Nephron (organoid): ENCODE measurements at regions not wholly inside any gene's neighbourhood (a gene's known extent, or its start where the extent isn't known, plus 50 kb on each side); places are given as distances from the start of the nearest gene placed in this dataset.

Source experiments
- H3K27ac Mint-ChIP-seq, 3 experiments: 2 replicates each; pipeline ENCODE4 v1.8.0; 2020; ENCODE audit warnings: mixed read lengths in 3 of 3, mild to moderate bottlenecking in 2 of 3, moderate library complexity in 1 of 3
- H3K27me3 Mint-ChIP-seq: 2 replicates; pipeline ENCODE4 v1.8.0; 2021; ENCODE audit warnings: low read depth, mild to moderate bottlenecking, moderate library complexity, mixed read lengths
- H3K36me3 Mint-ChIP-seq: 2 replicates; pipeline ENCODE4 v1.8.0; 2020; ENCODE audit warnings: low read depth, mixed read lengths
- H3K4me1 Mint-ChIP-seq: 2 replicates; pipeline ENCODE4 v1.8.0; 2020; ENCODE audit warnings: mixed read lengths
- H3K4me3 Mint-ChIP-seq, 3 experiments: 2 replicates each; pipeline ENCODE4 v1.8.0; 2020; ENCODE audit warnings: mild to moderate bottlenecking in 3 of 3, mixed read lengths in 3 of 3, moderate library complexity in 2 of 3
- H3K9me3 Mint-ChIP-seq: 2 replicates; pipeline ENCODE4 v1.8.0; 2020; ENCODE audit warnings: mixed read lengths
- CTCF ChIP-seq, 3 experiments: fragments of 200-600 bp; sonication (generic); IDR thresholded peaks; one replicate each; pipeline ENCODE4 v1.5.0; 2021; ENCODE audit warnings: antibody characterized with exemption in 3 of 3; ENCODE audit not compliant: unreplicated experiment in 3 of 3

- H3K4me1 Mint-ChIP-seq = peaks cover 5% of the 10 kb centered on the region
These were observed 451.2 kb upstream of the TLE4 start for GRCh38 chr9:79120533-79120932.

GRCh38 chr9:79120941-79121340 lies 450.8 kb upstream of the TLE4 start:
- H3K36me3 Mint-ChIP-seq = no peaks in the 10 kb centered on the region
- no peaks in the 10 kb centered on the region for H3K9me3 Mint-ChIP-seq
- H3K27ac Mint-ChIP-seq = no peak overlapping the region
- H3K4me1 Mint-ChIP-seq = peaks cover 5% of the 10 kb centered on the region
- peak overlapping the region in 1 of 3 experiments; percentile 1 for H3K4me3 Mint-ChIP-seq
- no peak for TF ChIP-seq CTCF (IDR thresholded peaks at IDR 0.05; ENCODE audit: unreplicated experiment in 3 of 3)
- H3K27me3 Mint-ChIP-seq = peaks cover 9% of the 10 kb centered on the region

More at GRCh38 chr9:79120533-79120932, 451.2 kb upstream of the TLE4 start:
- no peaks in the 10 kb centered on the region for H3K9me3 Mint-ChIP-seq
- peaks cover 11% of the 10 kb centered on the region for H3K27me3 Mint-ChIP-seq
- no peaks in the 10 kb centered on the region for H3K36me3 Mint-ChIP-seq
- peak overlapping the region in 1 of 3 experiments; percentile 1 for H3K4me3 Mint-ChIP-seq
- H3K27ac Mint-ChIP-seq = no peak overlapping the region
- no peak for TF ChIP-seq CTCF (IDR thresholded peaks at IDR 0.05; ENCODE audit: unreplicated experiment in 3 of 3)

DNA sequence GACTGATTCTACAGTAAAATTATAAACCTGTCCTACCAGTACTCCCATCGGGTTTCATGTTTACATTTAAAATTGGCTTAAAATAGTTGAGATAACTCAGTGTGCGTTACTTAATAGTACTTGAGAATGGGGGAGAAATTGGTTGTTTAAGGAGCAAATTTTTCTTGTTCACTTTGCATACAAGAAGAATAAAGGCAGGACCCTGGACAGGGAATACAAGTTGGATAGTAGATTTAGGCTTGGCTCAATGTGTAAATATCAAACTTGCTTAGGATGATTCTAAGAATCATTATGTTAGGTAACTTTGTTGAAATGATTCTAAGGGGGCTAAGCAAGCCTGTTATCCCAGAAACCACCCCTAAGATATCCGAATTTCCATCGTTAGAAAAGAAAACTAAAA lies 448.4 kb upstream of the TLE4 start:
- TF ChIP-seq CTCF (IDR thresholded peaks at IDR 0.05; ENCODE audit: unreplicated experiment in 3 of 3) = no peak
- peaks cover 18% of the 10 kb centered on the region for H3K27me3 Mint-ChIP-seq
- H3K4me1 Mint-ChIP-seq = peaks cover 5% of the 10 kb centered on the region
- no peak overlapping the region for H3K4me3 Mint-ChIP-seq
- H3K27ac Mint-ChIP-seq = peak overlapping the region in 1 of 3 experiments; percentile 49
- H3K9me3 Mint-ChIP-seq = no peaks in the 10 kb centered on the region
- no peaks in the 10 kb centered on the region for H3K36me3 Mint-ChIP-seq

DNA sequence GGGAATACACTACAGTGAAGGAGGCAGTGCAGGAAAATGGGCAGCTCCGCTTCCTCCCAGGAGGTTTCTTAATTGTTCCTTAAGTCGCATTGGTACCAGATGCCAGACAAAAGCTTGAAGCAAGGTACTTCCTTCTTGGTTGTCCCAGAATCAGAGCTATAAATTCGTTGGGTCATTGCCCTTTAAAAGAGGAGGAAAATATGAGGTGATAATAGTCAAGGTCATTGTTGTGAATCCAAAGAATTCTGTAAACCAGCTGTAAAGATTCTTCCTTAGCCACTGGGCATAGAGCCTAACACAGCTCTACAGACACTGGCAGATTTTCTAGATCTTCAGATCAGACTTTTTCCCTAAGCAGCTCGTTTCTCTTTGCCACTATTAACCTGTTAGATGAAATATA lies 444.1 kb upstream of the TLE4 start:
- peaks cover 4% of the 10 kb centered on the region for H3K4me1 Mint-ChIP-seq
- no peaks in the 10 kb centered on the region for H3K36me3 Mint-ChIP-seq
- no peak overlapping the region for H3K4me3 Mint-ChIP-seq
- H3K27me3 Mint-ChIP-seq = peaks cover 19% of the 10 kb centered on the region
- no peaks in the 10 kb centered on the region for H3K9me3 Mint-ChIP-seq
- no peak overlapping the region for H3K27ac Mint-ChIP-seq
- TF ChIP-seq CTCF (IDR thresholded peaks at IDR 0.05; ENCODE audit: unreplicated experiment in 3 of 3) = no peak

DNA sequence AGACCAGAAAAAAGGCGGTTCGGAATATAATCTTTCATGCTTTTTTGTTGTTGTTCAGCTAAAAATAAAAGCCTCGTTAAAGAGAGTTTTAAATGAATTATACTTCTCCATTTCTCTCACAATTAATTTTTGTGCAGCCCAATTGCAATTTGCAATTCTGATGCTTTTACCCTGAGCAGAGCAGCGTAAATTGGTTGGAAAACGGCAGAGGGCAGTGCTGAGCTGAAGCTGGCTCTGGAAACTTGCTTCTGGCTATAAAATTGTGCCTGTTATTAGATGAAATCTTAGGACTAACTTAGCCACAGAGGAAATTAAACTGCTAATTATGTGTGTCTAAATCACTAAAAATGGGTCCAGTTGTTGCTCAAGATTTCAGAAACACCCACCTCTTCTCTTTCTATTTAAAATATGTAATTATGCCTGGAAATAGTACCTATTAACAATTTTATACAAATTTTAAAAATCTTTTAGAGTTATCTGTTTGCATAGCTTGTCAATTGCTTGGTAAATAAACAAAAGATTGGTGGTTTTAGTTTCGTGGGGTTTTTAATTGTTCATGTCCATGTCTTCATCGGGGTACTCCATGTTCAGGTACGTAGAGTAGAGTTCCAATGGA lies 441.8 kb upstream of the TLE4 start:
- peaks cover 19% of the 10 kb centered on the region for H3K27me3 Mint-ChIP-seq
- no peak overlapping the region for H3K4me3 Mint-ChIP-seq
- peaks cover 4% of the 10 kb centered on the region for H3K4me1 Mint-ChIP-seq
- no peaks in the 10 kb centered on the region for H3K9me3 Mint-ChIP-seq
- TF ChIP-seq CTCF (IDR thresholded peaks at IDR 0.05; ENCODE audit: unreplicated experiment in 3 of 3) = peak; percentile 87 to 96 (median 92)
- H3K36me3 Mint-ChIP-seq = no peaks in the 10 kb centered on the region
- H3K27ac Mint-ChIP-seq = no peak overlapping the region

DNA sequence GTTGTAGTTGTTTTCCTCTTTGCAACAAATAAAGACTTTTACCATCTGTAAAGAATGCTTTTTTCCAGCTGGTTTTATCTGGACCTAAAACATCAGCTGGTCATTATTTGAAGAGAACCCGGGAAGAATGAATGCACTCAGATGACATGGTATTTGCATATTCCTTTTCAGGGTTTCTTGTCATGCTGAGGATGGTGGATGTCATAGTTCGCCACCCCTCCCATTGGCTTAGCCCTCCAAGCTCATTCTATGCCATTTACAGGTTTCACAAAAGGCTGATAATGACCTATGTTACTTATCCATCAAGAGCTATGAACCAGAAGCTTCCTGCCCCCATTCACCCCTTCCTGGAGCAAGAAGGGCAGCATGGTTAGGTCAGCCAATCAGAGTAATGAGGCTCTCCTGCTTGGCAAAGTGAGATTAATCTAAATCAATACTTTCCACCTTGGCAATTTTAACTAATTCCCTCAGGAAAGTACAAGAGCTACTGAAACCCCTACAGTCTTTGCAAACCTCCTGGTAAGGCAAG lies 440.5 kb upstream of the TLE4 start:
- Mint-ChIP-seq H3K4me1 (peaks cover 4% of the 10 kb centered on the region), H3K9me3 (no peaks in the 10 kb centered on the region), H3K36me3 (no peaks in the 10 kb centered on the region), H3K4me3 (no peak overlapping the region), H3K27ac (no peak overlapping the region), H3K27me3 (peaks cover 16% of the 10 kb centered on the region)
- TF ChIP-seq CTCF (IDR thresholded peaks at IDR 0.05; ENCODE audit: unreplicated experiment in 3 of 3) = no peak
